Fibroblast of peridontal ligament (primary cell): ENCODE measurements at regions not wholly inside any gene's neighbourhood (a gene's known extent, or its start where the extent isn't known, plus 50 kb on each side); places are given as distances from the start of the nearest gene placed in this dataset.
"Not testable (repeated sequence)": the region's sequence is repeated elsewhere in the genome, so short reads cannot be mapped to it uniquely, and the experiment has no call there.

ENCODE experiments used
- DNase-seq: peaks from one replicate; pipeline ENCODE4 v3.0.0-alpha.2; 2010; ENCODE audit errors: extremely low read depth

DNA sequence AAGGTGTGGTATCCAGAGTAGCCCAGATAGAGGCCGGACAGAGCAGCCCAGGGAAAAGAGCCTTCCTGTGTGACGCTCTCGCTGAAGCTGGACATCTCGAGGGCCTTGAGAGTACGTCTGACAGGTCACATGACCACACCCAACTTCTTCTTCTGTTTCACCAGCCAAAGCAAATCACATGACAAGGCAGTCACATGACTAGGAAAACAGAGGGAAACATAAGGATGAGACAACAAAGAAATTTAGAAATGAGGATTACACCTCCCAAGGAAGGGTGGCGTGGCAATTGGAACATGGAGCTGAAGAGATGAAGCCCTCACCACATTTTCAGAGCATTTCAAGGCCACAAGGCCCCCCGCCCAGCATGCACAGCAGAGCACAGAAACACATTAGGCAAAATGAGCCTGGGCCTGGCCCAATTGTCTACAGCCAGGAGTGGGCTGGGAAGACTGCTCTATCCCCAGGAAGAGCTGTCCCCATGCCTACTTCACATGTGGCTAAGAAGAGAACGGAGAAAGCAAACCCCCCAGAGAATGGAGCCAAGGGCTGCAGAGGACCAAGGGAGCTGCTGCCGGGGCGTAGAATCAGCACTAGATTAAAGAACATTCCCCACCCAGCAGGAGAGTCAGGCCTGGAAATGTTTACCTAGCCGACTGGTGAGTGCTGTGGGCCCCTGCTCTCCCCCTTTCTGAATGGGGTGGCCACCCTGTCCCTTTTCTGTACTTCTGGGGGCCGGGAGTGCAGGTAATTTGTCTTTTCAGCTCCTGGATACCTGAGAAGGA, 305.1 kb downstream of the NPHP4 start:
- DNase-seq = no peak

DNA sequence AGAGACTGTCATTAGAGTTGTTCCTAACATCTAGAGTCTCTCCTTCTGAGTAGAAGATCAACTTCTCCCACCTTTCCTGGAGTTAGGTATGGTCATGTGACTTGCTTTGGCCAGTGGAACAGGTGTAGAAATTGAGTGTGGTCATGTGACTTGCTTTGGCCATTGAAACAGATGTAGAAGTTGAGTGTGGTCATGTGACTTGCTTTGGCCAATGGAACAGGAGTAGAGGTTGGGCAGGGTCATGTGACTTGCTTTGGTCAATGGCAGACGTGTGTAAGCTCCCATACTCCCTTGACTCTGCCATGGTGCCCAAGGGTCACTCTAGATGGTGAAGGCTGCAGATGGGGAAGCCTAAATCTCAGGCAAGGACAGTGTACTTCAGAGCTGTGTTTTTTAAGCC, 306.0 kb downstream of the NPHP4 start:
- no peak for DNase-seq

DNA sequence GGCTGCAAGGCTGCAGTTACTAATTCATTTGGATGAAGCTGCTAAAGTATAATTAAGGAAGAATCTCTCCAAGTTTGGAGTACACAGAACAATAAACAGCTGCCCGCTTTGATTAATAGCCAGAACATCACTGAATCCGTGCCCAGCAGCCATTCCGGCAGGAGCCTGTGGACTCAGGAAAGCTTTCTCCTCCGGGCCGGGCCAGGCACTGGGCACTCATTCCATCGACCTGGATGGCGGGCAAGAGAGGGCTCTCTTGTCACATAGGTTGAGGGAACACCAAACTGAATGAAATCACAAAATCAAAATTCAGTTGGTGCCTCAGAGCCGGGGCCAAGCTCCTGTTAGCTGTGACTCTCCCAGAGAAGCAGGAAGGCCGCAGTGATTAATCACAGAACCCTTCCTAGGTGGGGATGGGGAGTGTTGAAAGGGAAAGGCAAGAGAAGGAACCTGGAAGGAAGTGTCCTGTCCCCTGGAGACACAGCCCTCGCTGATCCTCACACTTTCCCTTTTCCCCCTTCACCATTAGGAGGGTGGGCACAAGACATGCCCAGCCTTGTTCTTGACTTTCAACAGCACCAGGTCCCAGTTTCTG, 306.7 kb downstream of the NPHP4 start:
- DNase-seq = no peak

DNA sequence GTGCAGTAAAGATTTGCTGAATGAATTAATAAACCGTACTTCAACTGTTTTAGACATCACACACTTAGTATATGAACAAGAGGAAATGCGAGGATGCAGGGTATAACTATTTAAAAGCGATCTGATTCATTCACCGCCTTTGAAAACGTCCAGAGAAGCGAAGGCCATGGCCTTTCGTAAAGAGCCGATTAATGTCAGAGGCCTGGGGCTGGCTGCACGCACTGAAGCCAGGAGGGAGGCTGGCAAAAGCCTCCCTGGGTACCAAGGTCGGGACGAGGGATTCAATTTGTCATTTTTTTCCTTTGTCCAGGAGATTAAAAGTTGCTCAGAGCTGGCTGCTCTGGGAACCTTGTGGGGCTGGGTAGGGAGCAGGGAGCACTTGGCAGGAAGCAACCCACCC, 307.4 kb downstream of the NPHP4 start:
- no peak for DNase-seq

DNA sequence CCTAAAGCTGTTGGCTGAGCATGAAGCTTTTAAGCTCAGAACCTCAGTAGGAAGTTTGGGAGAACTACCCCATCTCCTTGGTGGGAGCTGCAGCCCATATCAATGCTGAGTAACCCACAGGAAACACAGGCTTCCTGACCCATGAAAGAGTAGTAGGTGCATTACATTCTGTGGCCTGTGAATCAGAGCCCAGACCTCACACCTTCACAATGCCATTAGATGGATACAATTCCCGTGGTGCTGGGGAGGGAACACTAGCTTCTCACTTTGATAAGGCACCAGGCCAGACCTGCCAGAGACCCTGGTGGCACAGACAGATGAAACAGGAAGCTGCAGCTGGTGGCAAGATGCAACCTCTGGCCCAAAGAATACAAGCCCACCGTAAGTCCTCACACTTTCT, 308.8 kb downstream of the NPHP4 start:
- DNase-seq = no peak

DNA sequence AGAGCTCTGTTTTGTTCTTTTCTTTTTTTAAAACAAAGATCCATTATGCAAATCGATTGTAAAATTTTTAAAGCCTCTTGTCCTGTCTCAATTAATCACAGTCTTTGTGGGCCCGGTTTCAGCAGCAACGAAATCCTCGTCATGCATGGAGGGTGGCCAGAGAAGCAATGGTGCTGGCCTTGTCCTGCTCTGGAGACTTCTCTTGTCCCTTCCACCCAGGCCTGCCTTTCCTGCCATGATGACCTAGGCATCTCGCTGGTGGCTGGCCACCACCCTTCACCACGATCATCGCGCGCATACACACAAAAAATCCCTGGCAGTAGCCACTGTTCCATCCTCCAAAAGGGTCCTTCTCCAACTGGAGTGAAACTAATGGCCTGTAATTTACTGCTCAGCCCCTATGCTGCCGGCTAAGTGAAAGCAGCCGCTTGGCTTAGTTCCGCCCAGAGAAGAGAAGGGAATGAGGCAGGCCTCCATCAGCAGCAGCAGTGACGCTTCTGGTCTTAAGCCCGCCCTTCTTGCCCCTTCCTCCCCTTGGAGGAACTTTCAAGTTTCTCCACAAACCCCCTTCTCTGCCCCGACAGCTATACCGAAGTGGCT, 309.5 kb downstream of the NPHP4 start:
- DNase-seq = no peak

DNA sequence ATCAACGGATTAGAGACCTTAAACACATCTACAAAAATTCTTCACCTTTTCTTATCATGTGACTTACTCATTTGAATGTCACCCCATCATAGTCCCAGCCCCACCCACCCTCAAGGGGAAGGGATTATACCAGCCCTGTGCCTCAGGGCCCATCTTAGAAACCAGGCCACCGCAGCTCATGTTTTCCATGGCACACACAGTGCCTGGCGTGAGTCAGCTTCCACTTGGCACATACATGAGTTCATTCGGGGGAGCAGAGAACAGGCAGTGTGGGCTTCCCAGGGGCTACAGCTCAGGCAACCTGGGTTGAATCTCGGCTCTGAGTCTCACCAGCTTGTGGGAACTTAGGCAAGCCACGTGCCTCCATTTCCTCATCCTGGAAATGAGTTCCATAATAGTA, 310.6 kb downstream of the NPHP4 start:
- no peak for DNase-seq

DNA sequence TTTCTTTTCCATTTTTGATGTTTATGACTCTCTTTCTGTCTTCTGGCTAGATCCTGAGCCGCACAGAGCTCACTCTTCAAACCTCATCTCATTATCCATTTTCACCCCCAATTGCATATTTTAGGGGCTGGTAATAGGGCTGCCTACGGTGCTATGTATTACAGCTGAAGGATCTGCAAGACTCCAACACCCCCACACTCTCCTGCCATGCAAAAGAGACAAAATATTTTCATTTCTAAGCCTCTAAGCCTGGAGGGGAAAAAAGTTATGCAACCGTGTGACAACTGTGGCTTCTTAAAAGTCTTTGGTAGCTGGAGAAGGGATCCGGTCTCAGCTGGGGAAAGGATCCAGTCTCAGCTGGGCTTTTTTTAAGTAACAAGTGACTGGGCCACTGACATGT, 311.6 kb downstream of the NPHP4 start:
- DNase-seq = no peak

DNA sequence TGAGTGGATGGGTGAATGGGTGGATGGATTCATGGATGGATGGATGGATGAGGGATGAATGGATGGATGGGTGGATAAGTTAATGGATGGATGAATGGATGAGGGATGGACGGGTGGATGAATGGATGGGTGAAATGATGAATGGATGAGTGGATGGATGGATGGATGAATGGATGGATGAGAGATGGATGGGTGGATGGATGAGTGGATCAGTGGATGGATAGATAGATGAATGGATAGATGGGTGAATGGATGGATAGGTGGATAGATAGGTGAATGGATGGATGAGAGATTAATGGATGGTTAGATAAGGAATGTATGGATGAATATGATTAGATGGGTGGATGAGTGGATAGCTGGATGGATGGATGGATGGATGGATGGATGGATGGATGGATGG, 313.5 kb downstream of the NPHP4 start:
- DNase-seq = no peak

DNA sequence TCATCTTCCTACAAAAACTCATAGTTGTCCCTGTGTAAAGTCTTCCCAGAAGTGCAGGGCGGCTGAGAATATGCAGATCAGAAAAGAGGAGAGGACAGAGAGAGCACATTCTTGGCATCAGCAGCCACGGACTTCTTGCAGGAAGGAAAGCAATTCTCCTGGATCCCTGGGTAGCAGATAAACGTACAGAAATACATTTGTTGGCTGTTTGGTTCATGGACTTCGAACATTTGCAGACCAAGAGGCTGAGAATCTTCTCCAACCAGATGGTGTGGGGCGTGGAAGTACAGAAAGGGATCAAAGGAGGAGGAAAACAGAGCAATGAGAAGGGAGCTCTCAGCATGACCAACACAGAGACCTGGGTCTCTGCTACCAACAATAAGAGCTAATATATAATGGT, 319.9 kb downstream of the NPHP4 start:
- DNase-seq = not testable (repeated sequence)

DNA sequence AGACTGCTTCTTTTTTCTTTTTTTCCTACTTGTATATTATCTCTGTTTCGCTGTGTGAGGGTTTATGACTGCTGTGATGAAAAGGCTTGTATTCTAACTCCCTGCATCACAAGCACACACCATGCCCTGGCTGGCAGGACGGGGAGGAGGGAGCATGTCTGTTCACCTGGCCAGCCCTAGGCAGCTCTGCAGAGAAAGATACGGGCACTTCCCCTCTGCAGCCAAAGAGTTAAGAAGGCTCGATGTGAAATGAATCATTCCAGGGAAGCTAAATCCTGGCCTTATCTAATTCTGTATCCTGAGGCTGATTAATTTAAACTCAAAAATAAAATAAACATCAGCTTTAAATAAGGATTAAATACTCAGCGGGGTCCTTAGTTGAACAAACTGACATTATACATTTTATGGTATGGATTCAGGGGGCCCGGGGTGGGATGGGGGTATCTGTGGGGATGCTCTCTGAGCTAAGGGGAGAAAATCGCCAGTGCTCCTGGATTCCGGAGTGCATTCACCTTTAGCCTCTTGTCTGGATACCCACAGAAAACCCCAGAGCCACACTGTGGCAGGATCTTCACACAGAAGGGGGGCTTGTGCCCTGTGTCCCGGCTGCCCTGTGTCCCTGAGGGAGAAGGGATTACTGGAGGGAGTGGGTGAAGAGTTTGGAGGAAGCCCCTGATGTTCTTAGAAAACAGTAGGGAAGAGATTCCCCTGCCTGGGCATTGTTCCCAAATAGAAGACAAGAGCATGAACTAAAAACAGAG, 321.5 kb downstream of the NPHP4 start:
- no peak for DNase-seq

DNA sequence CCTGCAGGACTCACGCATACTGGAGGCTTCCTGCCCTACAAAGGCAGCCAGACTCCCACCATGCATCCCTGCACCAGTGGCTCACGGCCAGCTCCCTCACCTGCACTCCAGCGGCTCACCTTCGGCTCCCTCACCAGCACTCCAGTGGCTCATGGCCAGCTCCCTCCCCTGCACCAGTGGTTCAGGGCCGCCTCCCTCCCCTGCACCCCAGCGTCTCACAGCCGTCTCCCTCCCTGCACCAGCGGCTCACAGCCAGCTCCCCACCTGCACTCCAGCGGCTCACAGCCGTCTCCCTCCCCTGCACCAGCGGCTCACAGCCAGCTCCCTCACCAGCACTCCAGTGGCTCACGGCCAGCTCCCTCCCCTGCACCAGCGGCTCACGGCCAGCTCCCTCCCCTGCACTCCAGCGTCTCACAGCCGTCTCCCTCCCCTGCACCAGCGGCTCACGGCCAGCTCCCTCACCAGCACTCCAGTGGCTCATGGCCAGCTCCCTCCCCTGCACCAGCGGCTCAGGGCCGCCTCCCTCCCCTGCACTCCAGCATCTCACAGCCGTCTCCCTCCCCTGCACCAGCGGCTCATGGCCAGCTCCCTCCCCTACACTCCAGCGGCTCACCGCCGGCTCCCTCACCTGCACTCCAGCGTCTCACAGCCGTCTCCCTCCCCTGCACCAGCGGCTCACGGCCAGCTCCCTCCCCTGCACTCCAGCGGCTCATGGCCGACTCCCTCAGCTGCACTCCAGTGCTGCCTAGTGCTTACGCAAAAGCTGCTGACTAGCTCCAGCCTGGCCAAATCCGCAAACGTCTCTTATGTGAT, 324.5 kb downstream of the NPHP4 start:
- no peak for DNase-seq

DNA sequence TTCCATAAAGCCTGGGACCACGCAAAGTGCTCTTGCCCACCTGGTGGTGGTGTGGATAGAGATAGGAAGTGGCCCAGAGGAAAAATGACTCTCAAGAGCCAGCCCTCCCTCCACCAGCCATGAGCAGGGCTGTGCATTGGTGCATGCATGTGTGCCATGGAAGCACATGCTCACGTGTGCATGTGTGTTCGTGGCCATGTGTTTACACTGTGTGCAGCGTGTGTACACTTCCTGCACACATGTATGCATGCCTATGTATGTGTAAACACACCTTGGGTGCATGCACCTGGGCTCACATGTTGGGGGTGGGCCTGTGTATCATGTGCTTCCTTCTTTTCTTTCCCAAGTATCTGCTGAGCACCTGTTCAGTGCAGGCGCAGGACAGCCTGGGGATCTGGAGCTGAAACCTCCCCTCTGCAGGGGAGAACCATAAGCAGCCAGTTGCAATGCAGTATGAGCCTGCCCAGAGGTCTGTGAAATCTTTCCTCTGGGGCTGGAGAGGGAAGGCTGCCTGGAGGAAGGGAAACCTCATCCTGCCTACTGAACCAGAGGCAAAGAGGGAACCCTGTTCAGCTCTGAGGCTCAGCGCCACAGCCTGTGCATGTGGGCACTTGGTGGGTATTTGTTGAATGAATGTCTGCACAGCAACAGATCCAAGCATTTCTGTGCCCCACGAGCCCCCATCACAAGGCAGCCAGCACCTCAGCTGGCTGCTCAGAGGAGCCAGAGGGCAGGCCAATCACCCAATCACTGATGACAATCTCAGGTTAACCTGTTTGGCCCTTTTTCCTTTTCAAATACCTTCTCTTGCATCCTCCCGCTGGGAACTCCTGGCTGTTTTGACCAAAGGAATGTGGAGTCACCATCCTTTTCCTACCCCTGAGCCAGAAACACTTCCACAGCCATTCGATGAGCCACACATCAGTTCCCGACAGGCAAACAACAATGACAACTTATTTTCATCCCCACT, 327.0 kb downstream of the NPHP4 start:
- no peak for DNase-seq

DNA sequence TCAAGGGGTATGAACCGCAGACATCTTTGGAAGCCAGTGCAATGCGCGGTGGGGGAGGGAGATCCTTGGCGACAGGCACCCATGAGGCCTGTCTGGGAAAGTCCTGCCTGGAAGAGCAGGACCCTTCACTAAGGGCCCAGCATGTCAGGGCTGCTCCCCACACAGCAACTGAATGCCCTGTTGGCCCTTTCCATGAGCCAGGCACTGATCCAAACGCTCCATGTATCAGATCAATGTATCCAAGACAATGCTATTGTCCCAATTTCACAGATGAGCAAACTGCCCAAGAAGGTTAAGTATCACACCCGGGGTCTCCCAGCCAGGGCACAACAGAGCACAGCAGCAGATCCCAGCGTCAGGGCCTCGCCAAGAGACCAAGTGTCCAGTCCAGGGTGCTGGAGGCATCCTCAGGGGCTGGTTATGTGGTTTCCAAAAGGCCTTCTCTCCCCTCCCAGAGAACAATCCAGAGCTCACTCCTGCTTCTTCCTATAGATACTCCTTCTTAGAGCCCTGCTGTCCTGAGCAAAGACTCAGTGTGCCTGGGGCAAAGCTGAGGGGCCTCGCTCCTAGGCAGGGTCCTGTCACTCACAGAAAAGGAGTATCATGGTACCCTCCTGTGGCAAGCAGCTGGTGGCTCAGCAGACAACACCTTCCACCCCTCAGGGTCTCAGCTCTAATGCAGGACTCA, 328.0 kb downstream of the NPHP4 start:
- no peak for DNase-seq

DNA sequence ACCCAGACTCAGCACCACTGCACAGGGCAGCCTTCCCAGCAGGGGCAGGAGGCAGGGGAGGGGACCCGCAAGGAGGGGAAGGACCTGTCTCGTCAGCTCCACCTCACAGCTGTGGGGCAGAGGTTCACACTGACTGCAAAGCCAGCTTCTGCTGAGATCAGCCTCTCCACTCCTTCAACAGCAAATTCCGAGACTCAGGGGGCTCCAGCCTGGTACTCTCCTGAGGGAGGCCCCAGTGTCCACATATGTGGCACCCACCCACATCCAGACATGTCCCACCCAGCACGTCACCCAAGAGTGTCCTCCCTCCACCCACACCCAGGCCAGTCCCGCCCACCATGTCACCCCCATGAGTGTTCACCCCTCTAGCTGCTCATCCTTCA, 329.5 kb downstream of the NPHP4 start:
- no peak for DNase-seq

DNA sequence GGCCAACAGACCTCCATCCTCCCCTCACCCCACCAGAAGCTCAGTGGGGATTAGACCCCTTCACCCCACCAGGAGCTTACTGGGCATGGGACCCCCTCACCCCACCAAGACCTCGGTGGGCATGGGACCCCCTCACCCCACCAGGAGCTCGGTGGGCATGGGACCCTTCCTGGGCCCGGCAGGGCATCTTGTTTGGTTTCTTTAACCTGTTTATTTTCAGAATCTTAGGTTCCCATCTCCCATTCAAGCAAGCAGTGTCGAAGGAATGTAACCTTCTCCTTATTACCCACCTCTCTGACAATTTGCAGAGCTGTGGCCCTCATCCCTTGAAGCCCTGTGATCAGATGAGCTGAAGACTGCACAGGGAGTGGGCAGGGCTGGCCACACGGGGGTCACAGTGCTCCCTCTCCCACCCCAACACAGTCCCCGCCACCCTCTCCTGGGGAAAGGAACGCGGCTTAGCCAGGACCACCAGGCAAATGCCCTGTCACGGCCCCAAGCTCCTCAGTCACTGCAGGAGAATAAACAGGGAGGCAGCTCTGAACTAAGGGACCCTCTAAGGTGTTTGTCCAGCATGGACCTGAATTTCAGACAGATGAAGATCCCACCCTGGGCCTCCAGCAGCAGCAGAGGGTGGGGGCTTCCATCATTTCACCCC, 330.0 kb downstream of the NPHP4 start:
- DNase-seq = no peak

DNA sequence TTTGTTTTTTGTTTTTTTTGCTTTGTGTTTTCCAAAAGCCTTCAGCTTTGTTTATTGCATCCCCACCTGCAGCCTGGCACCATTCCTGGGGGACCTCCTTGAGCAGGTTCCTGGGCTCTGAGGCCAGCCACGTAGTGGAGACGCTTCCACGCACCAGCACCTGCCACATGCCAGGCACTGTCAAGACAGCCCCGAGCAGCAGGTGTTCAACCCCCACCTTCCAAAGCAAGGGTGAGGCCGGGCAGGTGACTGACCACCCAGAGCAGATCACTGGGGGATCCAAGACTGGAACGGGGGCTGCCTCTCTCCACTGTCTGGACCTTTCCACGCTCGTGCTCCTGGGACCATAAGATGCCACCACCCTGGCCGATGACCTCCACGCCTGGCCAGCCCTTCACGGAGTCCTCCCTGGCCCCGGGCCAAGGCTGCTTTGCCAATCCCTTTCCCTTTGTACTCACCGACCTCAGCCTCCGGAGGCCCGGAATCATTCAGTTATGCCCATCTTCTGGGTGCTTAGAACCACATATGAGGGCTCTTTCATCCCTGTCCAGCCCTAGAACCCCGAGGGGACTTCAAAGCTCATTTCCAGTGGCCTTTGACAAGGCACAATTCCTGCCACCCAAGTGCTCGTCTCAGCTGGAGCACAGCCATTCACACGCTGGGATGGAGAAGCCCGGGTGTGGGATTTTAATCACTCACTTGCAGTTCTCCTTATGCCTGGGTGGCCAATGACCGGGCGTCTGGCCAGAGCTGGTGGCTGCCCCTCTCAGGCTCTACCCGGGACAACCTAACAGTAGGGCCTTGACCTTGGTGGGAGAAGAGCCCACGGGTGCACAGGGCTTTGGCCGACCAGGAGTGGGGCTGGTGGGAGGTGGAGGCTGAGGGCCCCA, 330.8 kb downstream of the NPHP4 start:
- DNase-seq = no peak

DNA sequence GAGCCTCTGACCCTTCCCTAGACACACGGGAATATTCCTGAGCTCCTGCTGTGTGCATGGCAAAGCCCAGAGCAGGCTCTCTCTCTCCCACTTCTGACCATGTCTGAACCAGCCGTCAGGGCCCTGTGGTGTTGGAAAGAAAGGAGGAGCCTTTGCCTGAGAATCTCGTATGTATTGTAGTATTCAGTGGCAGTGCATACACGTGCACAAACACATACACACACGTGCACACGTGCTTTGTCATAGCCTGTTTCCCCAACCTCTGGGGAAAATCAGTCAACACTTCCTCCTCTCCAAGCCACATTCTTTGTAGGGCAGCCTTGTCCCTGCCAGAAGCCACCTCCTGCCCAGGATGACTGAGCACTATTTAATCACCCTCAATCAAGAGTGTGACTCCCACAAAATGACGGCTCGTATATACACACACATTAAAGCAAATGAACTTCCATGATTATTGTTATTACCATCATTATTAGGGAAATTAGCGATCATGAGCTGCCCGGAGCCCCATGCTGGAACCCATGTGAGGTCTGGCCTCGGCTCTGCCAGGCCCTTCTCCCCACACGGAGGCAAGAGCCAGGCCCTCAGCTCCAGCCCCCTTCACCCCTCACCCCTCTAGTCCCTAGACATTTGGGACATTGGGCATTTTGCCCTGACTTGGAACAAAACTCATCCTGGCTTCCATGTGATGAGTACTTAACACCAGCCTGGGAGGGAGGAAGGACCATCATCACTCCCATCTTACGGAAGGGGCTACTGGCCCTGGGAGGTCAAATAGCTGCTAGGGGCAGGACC, 331.9 kb downstream of the NPHP4 start:
- DNase-seq = no peak
